Endothelial cell of umbilical vein (primary cell): ENCODE measurements at regions not wholly inside any gene's neighbourhood (a gene's known extent, or its start where the extent isn't known, plus 50 kb on each side); places are given as distances from the start of the nearest gene placed in this dataset.

Experiments used
- BruUV-seq: library from RNA; stranded (reverse); fragments of 400-500 nt; replicated peaks from 2 replicates; lab custom pipeline; 2021; lab: Mats Ljungman, UMichigan
- CTCF ChIA-PET: fragments of 300-600, 350-600 bp; sonication (Branson Sonifier 250); formaldehyde crosslinking; loops from one replicate; lab custom pipeline; 2021; ENCODE audit warnings: antibody characterized with exemption, inconsistent platforms; lab: Charles Lee
- POLR2A ChIA-PET: fragments of 300-600, 350-600 bp; sonication (Branson Sonifier 250); formaldehyde crosslinking; loops from one replicate; lab custom pipeline; 2021; ENCODE audit warnings: antibody characterized with exemption, inconsistent platforms; lab: Charles Lee
- DNase-seq: peaks from one replicate; pipeline ENCODE4 v3.0.0-alpha.2; 2011; ENCODE audit warnings: low read depth, low spot score
- FAIRE-seq: peaks from 2 replicates; lab custom pipeline; 2011; peaks lifted over from hg19 to GRCh38; lab: Jason Lieb, UNC
- H2AFZ ChIP-seq: 2 replicates; pipeline ENCODE4 v1.6.0; 2012; ENCODE audit warnings: low read depth, low read length, control low read depth, inconsistent platforms
- H3K27ac ChIP-seq: 2 replicates; pipeline ENCODE4 v1.5.1; 2011; ENCODE audit warnings: low read depth, mild to moderate bottlenecking, control low read depth, low read length, moderate library complexity; ENCODE audit not compliant: insufficient read depth
- H3K27me3 ChIP-seq, 2 experiments: 2 replicates each; pipeline versions ENCODE4 v1.6.0 to v1.6.1; 2011; ENCODE audit warnings: low read length in 2 of 2, mixed read lengths in 1 of 2; ENCODE audit not compliant: control insufficient read depth in 2 of 2, insufficient read depth in 2 of 2
- H3K36me3 ChIP-seq, 2 experiments: 2 replicates in 1 of 2; 3 replicates in 1 of 2; pipeline ENCODE4 v1.5.1; 2011; ENCODE audit warnings: low read length in 2 of 2, mild to moderate bottlenecking in 1 of 2, moderate library complexity in 1 of 2; ENCODE audit not compliant: control insufficient read depth in 2 of 2, insufficient read depth in 2 of 2; ENCODE audit errors: extremely low read depth in 1 of 2
- H3K4me1 ChIP-seq: 3 replicates; pipeline ENCODE4 v1.5.1; 2011; ENCODE audit warnings: mild to moderate bottlenecking, low read length; ENCODE audit not compliant: control insufficient read depth, insufficient read depth; ENCODE audit errors: extremely low read depth
- H3K4me2 ChIP-seq: 2 replicates; pipeline ENCODE4 v1.6.1; 2011; ENCODE audit warnings: low read length, control low read depth, mixed read lengths; ENCODE audit not compliant: insufficient read depth
- H3K4me3 ChIP-seq, 3 experiments: fragments of 200-600 bp in 1 of 3; sonication (generic), shearing (Covaris generic) in 1 of 3; replicated peaks in 1 of 3; 2 replicates each; pipeline ENCODE4 v1.5.1; 2011 to 2016; ENCODE audit warnings: control low read depth in 3 of 3, low read length in 3 of 3, mild to moderate bottlenecking in 2 of 3, inconsistent platforms in 1 of 3, low read depth in 1 of 3, moderate library complexity in 1 of 3; ENCODE audit not compliant: insufficient read depth in 1 of 3
- H3K79me2 ChIP-seq: 2 replicates; pipeline ENCODE4 v1.6.0; 2012; ENCODE audit warnings: low read length, inconsistent platforms; ENCODE audit not compliant: control insufficient read depth, insufficient read depth
- H3K9ac ChIP-seq: replicated peaks from 2 replicates; pipeline ENCODE3; 2011; ENCODE audit warnings: low read length, control low read depth; ENCODE audit not compliant: insufficient read depth; ENCODE audit errors: extremely low read depth
- H3K9me1 ChIP-seq: replicated peaks from 3 replicates; pipeline ENCODE4 v1.6.0; 2011; ENCODE audit warnings: mild to moderate bottlenecking, low read length; ENCODE audit not compliant: control insufficient read depth, insufficient read depth; ENCODE audit errors: extremely low read depth
- H3K9me3 ChIP-seq: replicated peaks from 2 replicates; pipeline ENCODE4 v1.5.1; 2012; ENCODE audit warnings: low read length, inconsistent platforms; ENCODE audit not compliant: control insufficient read depth, insufficient read depth
- H4K20me1 ChIP-seq: replicated peaks from 2 replicates; pipeline ENCODE3; 2011; ENCODE audit warnings: mild to moderate bottlenecking, low read length; ENCODE audit not compliant: control insufficient read depth, insufficient read depth; ENCODE audit errors: extremely low read depth
- EZH2 ChIP-seq: IDR thresholded peaks from 2 replicates; pipeline ENCODE4 v1.6.1; 2012; ENCODE audit warnings: borderline replicate concordance, low read depth, mild to moderate bottlenecking, moderate library complexity, low read length, inconsistent platforms; ENCODE audit not compliant: severe bottlenecking
- FOS ChIP-seq: IDR thresholded peaks from 2 replicates; pipeline ENCODE4 v1.6.1; 2011; ENCODE audit warnings: mild to moderate bottlenecking, low read length, moderate library complexity, borderline replicate concordance; ENCODE audit not compliant: insufficient read depth
- GATA2 ChIP-seq: IDR thresholded peaks from 2 replicates; pipeline ENCODE4 v1.7.0; 2011; ENCODE audit warnings: low read depth, mild to moderate bottlenecking, moderate library complexity, mixed read lengths, low read length; ENCODE audit not compliant: insufficient read length, insufficient read depth
- JUN ChIP-seq: IDR thresholded peaks from 2 replicates; pipeline ENCODE4 v1.6.1; 2011; ENCODE audit warnings: borderline replicate concordance, low read depth; ENCODE audit not compliant: insufficient read length, insufficient read depth
- MAX ChIP-seq: IDR thresholded peaks from 2 replicates; pipeline ENCODE4 v1.6.1; 2011; ENCODE audit not compliant: insufficient read depth, insufficient read length
- MYC ChIP-seq: IDR thresholded peaks from one replicate; pipeline ENCODE4 v1.6.1; 2011; ENCODE audit warnings: mild to moderate bottlenecking, low read depth, low read length
- POLR2A ChIP-seq: IDR thresholded peaks from 2 replicates; pipeline ENCODE4 v1.6.1; 2012; ENCODE audit warnings: low read depth, mild to moderate bottlenecking, control low read depth, low read length
- POLR2AphosphoS5 ChIP-seq: IDR thresholded peaks from 2 replicates; pipeline ENCODE4 v1.6.1; 2012; ENCODE audit warnings: low read depth, mild to moderate bottlenecking, control low read depth, low read length, moderate library complexity; ENCODE audit not compliant: insufficient read depth
- dilution Hi-C: fragments of 300-500 bp; cut with MboI; formaldehyde crosslinking; loops from one replicate; pipeline ENCODE4 v1.15.0; 2019; ENCODE audit warnings: low sequenced_read_pairs; ENCODE audit not compliant: extremely low pct_ligation_motif_present
- intact Hi-C: fragments of 100-400 bp; cut with micrococcal nuclease; formaldehyde crosslinking; loops from one replicate; pipeline ENCODE4 v1.10.0; 2022
- TF ChIP-seq, protein P1 (sequence below), 2 donors: IDR thresholded peaks; 1 replicate in 1 of 2; 2 replicates in 1 of 2; pipeline ENCODE4 v1.5.1; 2011; ENCODE audit warnings: low read length in 2 of 2, mild to moderate bottlenecking in 2 of 2, moderate library complexity in 2 of 2, control low read depth in 1 of 2, inconsistent platforms in 1 of 2, low read depth in 1 of 2; ENCODE audit not compliant: insufficient read depth in 1 of 2; ENCODE audit errors: extremely low read depth in 1 of 2

DNA sequence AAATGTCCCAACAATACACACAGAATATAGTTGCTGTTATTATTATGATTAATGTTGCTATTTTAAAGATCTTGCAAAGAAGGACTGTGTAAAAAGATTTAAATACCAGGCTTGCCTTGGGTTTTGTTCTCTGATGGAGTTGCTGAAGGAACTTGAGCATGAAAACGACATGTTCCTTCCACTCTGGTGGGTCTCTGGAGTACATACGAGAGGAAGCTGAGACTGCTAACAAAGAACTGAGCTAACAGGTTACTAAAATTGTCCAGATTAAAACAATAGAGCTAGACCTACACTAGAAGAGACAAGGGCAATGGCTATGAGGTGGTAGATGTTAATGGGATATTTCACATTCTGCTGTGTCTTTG is 612.2 kb downstream of the TSN start:
- Histone ChIP-seq H3K27me3 (no peaks in the 10 kb centered on the region), H3K79me2 (no peaks in the 10 kb centered on the region), H3K4me3 (no peak overlapping the region), H3K9me3 (peaks cover 2% of the 10 kb centered on the region), H3K4me2 (no peak overlapping the region), H4K20me1 (no peaks in the 10 kb centered on the region), H3K36me3 (no peaks in the 10 kb centered on the region), H3K9ac (no peak overlapping the region), H2AFZ (no peak overlapping the region), H3K27ac (no peak overlapping the region), H3K4me1 (no peaks in the 10 kb centered on the region), H3K9me1 (no peaks in the 10 kb centered on the region)
- ChIA-PET CTCF (no interaction called here), POLR2A (no interaction called here)
- intact Hi-C loops (loop anchor here (10.0 kb wide), 1 partner anchor 393 kb away; no protein-coding TSS in a partner anchor), dilution Hi-C loops (no loop called here)
- no peak for FAIRE-seq
- TF ChIP-seq JUN (no peak), FOS (no peak), MAX (no peak), MYC (no peak), GATA2 (no peak), POLR2AphosphoS5 (no peak), POLR2A (no peak), EZH2 (no peak)
- DNase-seq: no peak
- BruUV-seq: no TSS peak

- TF ChIP-seq, protein P1, sequence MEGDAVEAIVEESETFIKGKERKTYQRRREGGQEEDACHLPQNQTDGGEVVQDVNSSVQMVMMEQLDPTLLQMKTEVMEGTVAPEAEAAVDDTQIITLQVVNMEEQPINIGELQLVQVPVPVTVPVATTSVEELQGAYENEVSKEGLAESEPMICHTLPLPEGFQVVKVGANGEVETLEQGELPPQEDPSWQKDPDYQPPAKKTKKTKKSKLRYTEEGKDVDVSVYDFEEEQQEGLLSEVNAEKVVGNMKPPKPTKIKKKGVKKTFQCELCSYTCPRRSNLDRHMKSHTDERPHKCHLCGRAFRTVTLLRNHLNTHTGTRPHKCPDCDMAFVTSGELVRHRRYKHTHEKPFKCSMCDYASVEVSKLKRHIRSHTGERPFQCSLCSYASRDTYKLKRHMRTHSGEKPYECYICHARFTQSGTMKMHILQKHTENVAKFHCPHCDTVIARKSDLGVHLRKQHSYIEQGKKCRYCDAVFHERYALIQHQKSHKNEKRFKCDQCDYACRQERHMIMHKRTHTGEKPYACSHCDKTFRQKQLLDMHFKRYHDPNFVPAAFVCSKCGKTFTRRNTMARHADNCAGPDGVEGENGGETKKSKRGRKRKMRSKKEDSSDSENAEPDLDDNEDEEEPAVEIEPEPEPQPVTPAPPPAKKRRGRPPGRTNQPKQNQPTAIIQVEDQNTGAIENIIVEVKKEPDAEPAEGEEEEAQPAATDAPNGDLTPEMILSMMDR (IDR thresholded peaks at IDR 0.05; ENCODE audit: extremely low read depth in 1 of 2, insufficient read depth in 1 of 2, low read depth in 1 of 2, low read length in 2 of 2): no peak
- TF ChIP-seq JUN (no peak), POLR2A (no peak), GATA2 (no peak), FOS (no peak), MYC (no peak), EZH2 (no peak), MAX (no peak), POLR2AphosphoS5 (no peak)
- Histone ChIP-seq H3K4me3 (no peak overlapping the region), H3K27me3 (no peaks in the 10 kb centered on the region), H3K79me2 (no peaks in the 10 kb centered on the region), H4K20me1 (no peaks in the 10 kb centered on the region), H3K4me2 (no peak overlapping the region), H3K9me1 (no peaks in the 10 kb centered on the region), H3K9ac (no peak overlapping the region), H3K36me3 (no peaks in the 10 kb centered on the region), H2AFZ (no peak overlapping the region), H3K9me3 (peaks cover 2% of the 10 kb centered on the region), H3K27ac (no peak overlapping the region), H3K4me1 (no peaks in the 10 kb centered on the region)
- dilution Hi-C loops: no loop called here
- DNase-seq: no peak
- intact Hi-C loops: loop anchor here (10.0 kb wide), 1 partner anchor 394 kb away; no protein-coding TSS in a partner anchor
- BruUV-seq: no TSS peak
- ChIA-PET POLR2A (no interaction called here), CTCF (no interaction called here)
- FAIRE-seq: no peak
Observed at GRCh38 chr2:122368576-122369243, 613.3 kb downstream of the TSN start.
